ENCODE measurements at regions not wholly inside any gene's neighbourhood (a gene's known extent, or its start where the extent isn't known, plus 50 kb on each side); places are given as distances from the start of the nearest gene placed in this dataset.
"Not testable (repeated sequence)": the region's sequence is repeated elsewhere in the genome, so short reads cannot be mapped to it uniquely, and the experiment has no call there.

DNA sequence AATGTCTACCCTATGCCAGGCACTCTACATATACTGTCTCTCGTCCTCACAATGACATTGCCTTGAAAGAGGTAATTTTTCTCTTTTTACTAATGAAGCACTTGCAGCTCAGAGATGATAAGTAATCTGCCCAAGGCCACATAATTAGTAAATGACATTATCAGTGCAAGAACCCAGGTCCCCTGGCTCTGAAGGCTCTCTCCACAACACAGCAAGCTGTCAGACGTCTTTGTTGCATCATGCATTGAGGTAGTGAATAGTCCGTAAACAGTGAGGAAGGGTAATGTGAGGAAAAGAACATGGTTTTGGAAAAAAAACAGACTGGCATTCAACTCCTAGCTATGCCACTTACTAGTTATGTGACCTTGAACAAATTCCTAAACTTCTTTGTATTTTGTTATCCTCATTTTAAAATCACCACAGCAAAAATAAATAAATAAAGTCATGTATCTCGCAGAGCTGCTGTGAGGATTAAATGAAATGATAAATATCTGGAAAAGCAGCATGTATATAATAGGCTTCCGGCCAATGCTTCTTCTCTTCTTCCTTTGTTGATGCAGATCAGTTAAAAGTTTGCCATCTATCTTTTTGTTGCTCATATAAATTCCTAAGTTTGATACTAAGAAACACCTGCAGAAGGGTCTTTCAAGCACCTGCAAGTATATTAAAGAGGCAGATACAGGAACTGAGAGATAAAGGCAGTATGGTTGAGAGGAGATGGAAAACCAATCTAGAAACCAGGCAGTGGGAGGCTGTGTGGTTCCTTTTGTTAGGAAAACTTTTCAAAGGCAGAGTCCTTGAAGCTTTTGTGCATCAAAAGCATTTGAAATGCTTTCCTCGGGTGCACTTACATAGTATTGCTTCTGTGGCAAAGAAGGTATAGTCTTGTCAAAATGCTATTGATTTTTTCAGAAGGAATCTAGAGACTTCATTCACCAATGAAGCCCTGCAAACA, 82.8 kb downstream of the BTG1 start:
- no peak for DNase-seq (ENCODE audit: extremely low spot score, insufficient read length, low read depth)
- peak; percentile 57 for FAIRE-seq

DNA sequence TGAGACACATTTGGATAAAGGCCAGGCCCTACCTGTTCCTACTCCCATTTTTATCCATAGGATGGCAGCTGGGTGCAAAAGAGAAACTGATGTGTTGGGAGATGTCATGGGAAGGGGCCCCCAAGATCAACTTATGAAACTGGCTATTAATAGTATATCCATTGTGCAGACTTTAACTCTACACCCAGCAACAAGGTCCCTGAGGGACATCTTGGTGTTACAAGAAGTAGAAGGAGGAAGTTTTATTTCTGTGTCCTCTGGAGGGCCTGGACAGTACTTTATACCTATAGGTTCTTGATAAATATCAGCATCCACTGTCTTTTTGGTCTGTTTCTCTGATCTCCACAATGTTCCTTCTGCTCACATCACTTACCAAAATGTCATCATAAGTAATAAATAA, 84.6 kb downstream of the BTG1 start:
- DNase-seq (ENCODE audit: extremely low spot score, insufficient read length, low read depth) (no peak), FAIRE-seq (no peak)

DNA sequence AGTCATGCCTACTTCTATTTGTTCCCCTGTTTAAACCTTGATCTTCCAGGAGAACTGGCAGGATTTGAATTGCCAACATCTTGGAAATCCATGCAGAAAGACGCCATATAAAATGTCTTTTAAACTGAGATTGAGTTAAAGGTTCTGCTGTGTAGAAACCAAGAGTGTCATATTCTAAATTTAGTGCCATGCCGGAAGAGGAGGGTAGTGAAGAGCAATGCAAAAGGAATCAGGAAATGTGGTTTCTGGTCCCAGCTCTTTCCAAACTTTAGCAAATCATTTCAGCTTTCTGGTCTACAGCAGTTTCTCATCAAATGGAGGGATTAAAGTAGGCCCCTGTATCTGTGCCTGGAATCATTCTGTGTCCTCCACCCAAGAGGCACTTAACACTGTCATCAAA, 85.7 kb downstream of the BTG1 start:
- FAIRE-seq: no peak
- DNase-seq (ENCODE audit: extremely low spot score, insufficient read length, low read depth): no peak

DNA sequence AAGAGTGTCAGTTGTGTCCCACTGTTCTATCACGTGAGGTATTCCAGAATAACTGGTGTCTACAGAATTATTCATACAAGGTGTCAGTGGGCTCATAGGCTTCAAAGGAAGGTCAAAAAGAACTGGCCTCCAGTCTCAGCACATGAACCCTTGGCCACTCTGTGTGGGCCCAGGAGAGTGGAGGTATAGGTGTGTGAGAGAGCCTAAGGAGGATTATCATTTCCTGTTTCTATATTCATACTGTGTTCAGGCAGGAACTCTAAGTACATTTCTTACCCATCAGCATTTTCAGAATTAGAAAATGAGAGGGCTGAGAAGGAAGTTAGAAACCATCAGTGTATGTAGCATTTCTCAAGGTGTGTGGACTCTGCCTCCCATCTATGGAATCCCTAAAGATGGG, 87.0 kb downstream of the BTG1 start:
- no peak for DNase-seq (ENCODE audit: extremely low spot score, insufficient read length, low read depth)
- FAIRE-seq: no peak

DNA sequence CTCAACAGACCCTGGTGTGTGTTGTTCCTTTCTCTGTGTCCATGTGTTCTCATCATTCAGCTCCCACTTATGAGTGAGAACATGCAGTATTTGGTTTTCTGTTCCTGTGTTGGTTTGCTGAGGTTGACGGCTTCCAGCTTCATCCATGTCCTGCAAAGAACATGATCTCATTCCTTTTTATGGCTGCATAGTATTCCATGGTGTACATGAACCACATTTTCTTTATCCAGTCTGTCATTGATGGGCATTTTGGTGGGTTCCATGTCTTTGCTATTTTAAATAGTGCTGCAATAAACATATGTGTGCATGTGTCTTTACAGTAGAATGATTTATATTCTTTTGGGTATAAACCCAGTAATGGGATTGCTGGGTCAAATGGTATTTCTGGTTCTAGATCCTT, 88.9 kb downstream of the BTG1 start:
- FAIRE-seq; DNase-seq (ENCODE audit: extremely low spot score, insufficient read length, low read depth): not testable (repeated sequence)

DNA sequence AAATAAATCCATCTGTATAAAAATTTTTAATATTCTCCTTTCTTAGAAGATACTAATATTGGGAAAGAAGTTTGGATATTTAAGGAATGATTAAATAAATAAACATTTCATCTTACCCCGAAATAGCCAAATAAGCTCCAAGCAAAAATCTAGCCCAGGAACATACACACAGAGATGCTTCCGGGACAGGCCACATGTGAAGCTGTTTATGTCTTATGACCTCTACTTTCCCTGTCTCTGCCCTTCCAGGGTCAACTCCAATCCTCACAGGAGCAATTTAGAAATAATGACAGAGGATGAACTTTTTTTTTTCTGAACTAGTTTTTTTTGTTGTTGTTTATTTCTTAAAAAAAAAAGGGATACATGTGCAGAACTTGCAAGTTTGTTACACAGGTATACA, 89.4 kb downstream of the BTG1 start:
- no peak for FAIRE-seq
- no peak for DNase-seq (ENCODE audit: extremely low spot score, insufficient read length, low read depth)

DNA sequence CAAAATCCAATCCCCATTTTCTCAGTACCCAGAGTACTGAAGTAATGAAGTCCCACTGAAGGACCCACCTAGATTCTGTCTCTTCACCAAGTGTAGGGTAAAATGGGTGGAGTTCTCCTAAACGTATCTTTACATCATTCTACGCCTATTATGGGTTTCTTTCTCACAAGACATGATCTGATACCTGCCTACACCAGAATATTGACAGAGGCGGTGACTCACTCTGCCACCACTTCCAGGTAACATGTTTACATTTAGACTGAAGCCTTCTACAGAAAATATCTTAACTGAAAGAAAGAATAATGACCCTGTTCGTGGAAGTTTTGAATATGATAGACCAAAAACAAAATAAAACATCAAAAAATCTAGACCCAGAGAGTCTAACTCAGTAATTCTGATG, 89.8 kb downstream of the BTG1 start:
- FAIRE-seq: no peak

DNA sequence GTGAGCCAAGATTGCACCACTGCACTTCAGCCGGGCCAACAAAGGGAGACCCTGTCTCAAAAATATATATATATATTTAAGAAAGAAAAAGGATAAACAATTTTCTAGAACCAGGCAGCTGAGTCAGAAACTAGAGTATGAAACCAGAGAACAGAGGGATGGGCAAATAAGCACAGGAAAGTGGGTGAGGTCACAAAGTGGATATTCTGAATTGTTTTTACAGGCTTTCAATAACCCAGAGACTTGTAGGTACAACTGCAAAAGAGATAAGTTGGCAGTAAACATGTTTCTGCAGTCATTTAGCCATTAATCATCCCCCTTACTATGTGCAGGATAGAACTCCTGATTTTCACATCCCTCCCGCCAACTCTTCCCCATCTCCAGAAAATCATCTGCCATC, 94.2 kb downstream of the BTG1 start:
- no peak for DNase-seq (ENCODE audit: extremely low spot score, insufficient read length, low read depth)
- FAIRE-seq: no peak

More for the DNA sequence above, 89.8 kb downstream of the BTG1 start:
- DNase-seq (ENCODE audit: extremely low spot score, insufficient read length, low read depth): no peak

DNA sequence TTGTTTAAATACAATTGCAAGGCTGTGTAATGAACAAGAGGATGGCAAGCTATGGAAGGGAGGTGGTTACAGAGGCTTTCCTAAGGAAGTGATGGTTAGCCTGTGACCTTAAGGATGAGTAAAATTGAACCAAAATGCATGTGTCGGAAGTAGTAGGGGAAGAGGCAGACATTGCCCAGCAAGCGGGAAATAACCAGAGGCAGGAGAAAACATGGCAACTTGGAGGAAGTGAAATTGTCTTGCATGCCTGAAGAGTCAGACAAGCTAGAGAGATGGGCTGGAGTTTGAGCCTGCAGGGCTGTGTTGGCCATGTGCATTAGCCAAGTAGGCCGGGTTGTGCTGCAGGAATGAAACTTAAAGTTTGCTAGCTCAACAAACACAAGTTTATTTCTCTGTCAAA, 96.2 kb downstream of the BTG1 start:
- FAIRE-seq (peak; percentile 92), DNase-seq (ENCODE audit: extremely low spot score, insufficient read length, low read depth) (no peak)

DNA sequence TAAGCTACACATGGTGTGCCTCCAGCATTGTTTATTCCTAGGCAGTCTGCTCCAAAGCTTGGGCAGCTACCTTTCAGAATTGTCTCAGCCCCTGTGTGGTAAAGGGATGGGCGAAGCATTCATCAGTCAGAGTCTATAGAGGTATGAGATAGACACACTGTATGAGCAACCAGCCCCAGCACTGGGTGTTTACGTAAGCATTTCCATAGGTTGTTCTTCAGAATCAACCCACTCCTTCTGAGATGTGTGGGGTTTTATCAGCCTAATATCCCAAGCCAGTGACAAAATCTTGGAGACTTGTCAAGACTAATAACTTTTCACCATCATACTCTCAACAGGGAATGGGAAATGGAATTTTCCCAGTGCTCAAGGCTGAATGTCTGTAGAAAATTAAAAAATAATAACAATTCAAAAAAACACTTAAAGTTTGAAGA, 98.2 kb downstream of the BTG1 start:
- FAIRE-seq (no peak), DNase-seq (ENCODE audit: extremely low spot score, insufficient read length, low read depth) (no peak)

DNA sequence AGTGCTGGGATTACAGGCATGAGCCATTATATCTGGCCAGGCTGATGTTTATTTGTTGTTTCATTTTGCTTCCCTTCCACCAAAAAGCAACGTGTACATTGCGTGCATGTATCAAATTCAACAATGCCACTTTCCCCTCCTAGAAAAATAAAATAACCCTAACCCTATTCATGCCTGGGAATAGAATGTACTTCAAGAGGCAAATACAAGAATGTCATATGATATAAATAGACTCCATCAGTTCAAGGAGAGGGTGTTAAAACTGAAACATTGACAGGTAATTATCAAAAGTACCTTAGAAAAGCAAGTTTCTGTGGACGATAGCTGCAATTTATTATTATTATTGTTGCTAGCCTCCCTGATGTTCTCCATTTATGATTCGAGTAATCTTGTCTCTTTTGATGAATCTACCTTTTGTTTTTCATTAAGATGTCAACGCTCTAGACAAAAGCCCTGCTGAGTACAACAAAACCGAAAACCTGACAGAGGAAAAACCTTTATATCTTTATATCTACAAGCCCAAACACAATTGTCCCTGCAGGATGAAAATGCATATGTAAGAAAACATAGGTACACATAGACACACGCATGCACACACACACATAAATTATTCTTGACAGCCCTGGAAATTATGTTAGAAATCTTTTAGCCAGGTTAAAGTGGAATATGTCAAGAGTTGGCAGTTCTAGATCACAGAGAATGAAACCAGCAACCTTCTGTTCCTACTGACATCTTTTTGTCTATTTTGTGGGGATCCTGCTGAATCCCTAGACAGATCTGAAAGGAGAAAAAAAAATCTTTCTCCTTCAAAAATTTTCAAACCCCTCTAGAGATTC, 98.9 kb downstream of the BTG1 start:
- FAIRE-seq (no peak), DNase-seq (ENCODE audit: extremely low spot score, insufficient read length, low read depth) (no peak)

DNA sequence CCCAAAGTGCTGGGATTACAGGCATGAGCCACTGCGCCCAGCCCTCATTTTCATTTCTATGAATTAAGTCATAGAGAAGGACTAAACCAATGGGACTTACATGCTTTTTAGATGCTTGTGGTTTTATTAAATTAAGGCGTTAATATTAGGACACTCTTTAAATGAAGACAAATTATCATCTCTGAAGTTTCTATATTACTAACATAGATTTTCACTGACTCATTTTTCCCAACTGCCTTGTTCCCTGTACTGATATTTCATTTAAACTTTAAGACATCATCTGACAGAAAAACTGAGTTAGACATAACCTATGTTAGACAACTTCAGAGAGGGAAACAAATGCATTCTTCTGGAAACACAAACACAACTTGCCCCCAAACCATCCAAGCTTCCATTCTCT, 99.8 kb downstream of the BTG1 start:
- FAIRE-seq (peak; percentile 71), DNase-seq (ENCODE audit: extremely low spot score, insufficient read length, low read depth) (no peak)

DNA sequence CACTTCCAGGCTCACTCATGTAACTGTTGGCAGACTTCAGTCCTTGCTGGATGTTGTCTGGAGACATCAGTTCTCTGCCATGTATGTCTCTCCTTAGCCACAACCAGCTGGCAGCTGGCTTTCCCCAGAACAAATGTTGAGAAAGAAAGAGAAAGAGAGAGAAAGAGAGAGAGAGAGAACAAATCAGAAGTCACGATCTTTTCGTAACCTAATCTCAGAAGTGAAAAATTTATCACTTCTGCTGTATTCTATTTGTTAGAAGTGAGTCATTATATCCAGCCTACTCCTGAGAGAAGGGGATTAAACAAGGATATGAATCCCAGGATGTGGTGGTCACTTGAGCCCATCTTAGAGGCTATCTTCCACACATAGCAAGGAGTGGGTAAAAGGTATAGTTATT, 101.2 kb downstream of the BTG1 start:
- FAIRE-seq: no peak

DNA sequence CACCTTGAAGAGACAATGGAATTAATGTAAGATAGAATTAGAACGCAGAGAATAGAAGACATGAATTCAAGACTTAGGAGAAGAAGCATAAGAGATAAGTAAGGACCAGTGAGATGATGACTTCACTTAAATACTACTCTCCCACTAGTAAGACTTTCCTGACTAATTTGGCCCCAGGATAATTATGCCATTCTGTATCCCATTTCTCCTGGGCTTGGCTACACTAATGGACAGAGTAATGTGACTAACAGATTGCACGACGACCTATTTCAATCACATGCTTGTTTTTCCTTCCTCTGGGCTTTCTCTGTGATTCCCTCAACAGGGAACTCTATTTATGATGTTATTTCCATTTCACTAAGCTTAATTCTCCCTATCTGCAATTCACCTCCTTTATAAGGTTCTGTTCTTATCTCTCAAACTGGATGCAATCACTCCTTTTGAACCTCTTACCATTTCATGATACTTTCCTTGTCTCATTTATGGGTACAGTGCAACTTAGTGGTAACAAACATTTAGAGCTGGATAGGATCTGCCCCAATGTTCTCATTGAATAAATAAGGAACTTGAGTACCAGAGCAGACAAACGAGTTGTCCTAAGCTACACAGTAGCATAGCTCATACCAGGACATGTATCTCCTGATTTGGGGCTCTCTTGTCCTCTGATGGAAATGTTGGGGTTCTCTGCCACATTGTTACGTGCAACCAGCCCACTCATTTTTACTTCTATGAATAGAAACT, 102.7 kb downstream of the BTG1 start:
- no peak for FAIRE-seq
- DNase-seq (ENCODE audit: extremely low spot score, insufficient read length, low read depth): no peak

More for the DNA sequence above, 101.2 kb downstream of the BTG1 start:
- no peak for DNase-seq (ENCODE audit: extremely low spot score, insufficient read length, low read depth)

DNA sequence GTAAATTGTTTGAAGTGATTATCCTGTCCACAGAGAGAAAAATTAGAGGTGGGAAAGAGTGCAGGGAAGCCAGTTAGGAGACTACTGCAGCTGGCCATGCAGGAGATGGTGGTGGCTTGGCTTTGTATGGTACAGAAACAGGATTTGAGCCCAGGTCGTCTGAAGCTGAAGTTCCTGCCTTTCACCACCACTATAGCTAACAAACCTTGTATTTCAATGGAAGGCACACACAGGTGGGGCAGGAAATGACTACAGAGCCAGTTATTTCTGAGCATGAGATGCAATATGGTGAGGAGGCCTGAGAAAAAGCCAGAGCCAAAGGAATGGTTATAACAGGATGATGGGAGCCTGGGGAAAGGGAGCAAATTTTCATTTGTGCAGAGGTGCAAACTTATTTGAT, 103.9 kb downstream of the BTG1 start:
- FAIRE-seq (no peak), DNase-seq (ENCODE audit: extremely low spot score, insufficient read length, low read depth) (no peak)

DNA sequence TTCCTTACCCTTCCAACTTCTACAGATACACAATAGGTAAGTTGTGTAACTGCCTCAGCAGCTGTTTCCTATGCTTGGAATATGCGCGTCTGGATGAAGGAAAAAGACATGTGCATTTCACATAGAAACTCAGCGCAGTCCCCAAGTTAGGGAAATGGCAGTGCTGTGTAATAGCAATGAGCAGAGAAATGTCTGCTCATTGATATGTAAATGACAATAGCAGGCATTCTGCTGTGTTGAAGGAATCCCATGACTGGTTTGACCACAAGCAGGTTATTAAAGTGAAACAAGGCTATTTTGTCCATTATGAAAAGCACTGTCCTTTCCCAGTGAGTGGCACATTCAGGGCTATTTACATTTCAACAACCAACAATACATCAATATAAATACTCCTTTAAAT, 106.6 kb downstream of the BTG1 start:
- DNase-seq (ENCODE audit: extremely low spot score, insufficient read length, low read depth) (no peak), FAIRE-seq (no peak)

DNA sequence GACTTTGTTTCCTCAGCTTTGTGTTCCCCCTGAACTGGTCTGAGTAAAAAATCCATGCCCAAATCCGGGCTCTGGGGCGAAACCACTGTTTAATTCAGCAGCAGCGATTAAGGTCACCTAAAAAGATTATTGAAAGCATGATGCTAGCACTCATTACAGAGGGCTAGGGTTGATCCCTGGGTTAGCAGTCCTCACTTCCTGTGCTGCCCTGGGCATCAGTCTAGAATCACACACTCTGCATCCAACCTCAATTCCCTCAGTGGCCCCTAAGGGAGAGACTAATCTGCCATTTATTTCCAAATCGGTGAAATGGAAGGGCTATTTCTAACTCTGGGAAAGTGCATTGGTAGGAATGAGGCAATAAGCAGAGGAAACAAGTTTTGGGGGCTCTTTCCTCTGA, 107.2 kb downstream of the BTG1 start:
- no peak for FAIRE-seq
- no peak for DNase-seq (ENCODE audit: extremely low spot score, insufficient read length, low read depth)

DNA sequence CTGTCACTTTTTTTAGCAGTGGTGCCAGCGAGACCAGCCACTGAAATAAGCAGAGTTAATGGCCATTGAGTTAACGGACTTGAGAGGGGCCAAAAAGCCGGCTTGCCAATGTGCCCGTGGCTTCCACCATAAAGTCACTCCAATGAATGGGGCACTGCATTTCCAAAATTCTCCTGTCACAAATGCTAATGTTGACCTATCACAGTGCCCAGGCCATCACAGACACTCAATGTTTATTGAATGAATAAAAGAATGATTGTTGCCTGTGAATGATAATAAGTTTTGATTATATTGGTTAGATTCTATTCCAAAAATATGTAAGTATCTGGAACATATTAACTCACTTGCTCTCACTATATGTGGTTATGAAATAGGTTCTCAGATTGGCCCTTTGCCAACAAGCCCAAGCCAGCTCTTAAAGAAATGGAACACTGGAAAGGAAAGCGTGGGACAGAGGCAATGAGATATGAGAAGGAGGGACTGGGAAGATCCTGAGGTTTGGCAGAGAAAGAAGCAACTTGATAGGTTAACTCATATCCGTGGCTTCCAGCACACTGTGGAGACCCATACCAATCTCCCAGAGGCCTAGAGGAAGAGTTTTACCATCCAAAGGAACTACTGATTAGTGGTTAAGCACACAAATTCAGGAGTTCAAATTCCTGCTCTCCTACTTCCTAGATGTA, 108.7 kb downstream of the BTG1 start:
- FAIRE-seq (no peak), DNase-seq (ENCODE audit: extremely low spot score, insufficient read length, low read depth) (no peak)

DNA sequence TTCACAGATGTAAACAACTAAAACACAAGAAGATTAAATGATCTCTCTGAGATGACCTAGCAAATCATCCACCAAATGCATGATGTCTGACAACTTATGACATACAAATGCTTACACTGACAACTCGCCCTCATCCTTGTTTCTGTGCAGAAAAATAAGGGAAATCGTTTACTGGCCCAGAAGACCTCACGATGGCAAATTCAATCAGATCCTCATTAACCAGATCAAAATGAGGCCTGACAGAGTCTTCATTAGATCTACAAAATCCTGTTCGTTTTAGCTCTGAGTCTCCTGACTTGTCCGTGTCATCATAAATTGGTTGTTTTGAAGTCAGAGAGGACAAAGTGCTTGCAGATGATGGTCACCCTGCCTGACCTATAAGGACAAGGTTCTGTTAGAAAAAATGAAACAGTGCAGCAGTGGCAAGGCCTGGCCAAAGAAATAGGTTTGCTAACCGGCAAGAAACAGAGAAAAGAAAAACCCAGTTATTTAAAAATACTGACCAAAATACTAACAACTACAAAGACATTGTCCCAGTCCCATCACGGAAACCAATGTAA, 109.5 kb downstream of the BTG1 start:
- DNase-seq (ENCODE audit: extremely low spot score, insufficient read length, low read depth) (no peak), FAIRE-seq (no peak)

DNA sequence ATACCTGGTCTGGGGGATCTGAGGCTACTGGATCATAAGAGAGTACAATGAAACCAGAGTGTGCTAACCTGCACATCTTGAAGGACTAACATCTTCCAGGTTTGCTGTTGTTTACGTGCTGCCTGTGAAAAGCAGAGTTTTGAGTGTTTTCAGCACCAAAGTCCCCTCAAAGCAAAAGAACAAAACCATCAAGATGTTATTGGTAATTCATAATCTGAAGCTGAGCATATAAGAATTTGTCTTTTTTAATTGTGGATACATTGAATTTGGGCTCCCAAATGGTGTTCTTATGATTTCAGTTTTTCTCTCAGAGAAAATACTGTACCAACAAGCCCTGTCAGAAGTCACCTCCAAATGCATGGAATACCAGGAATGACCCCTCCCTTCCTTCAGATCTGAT, 110.2 kb downstream of the BTG1 start:
- FAIRE-seq (no peak), DNase-seq (ENCODE audit: extremely low spot score, insufficient read length, low read depth) (no peak)
